Liver (tissue), 3 donors: ENCODE measurements at regions not wholly inside any gene's neighbourhood (a gene's known extent, or its start where the extent isn't known, plus 50 kb on each side); places are given as distances from the start of the nearest gene placed in this dataset.

Source experiments
- CTCF ChIP-seq: fragments of 150-350 bp; IDR thresholded peaks from 2 replicates; pipeline ENCODE4 v1.5.1; 2017; ENCODE audit warnings: improper control_type of control experiment, low read depth, low read length; ENCODE audit not compliant: missing input control
- EGR1 ChIP-seq, 2 donors: IDR thresholded peaks; 2 replicates each; pipeline ENCODE4 v1.6.1; 2016 to 2018; ENCODE audit warnings: antibody characterized with exemption in 2 of 2, low read depth in 2 of 2
- GABPA ChIP-seq, 2 donors: IDR thresholded peaks in 1 of 2; conservative IDR thresholded peaks in 1 of 2; 2 replicates each; pipeline ENCODE4 v1.6.1; 2016; ENCODE audit warnings: antibody characterized with exemption in 2 of 2, mild to moderate bottlenecking in 1 of 2, moderate library complexity in 1 of 2
- REST ChIP-seq: IDR thresholded peaks from 2 replicates; pipeline ENCODE4 v1.6.1; 2016; ENCODE audit warnings: antibody characterized with exemption, mild to moderate bottlenecking
- SP1 ChIP-seq: IDR thresholded peaks from 2 replicates; pipeline ENCODE4 v1.6.1; 2018; ENCODE audit warnings: antibody characterized with exemption, mild to moderate bottlenecking
- TAF1 ChIP-seq: conservative IDR thresholded peaks from 2 replicates; pipeline ENCODE4 v1.6.1; 2016; ENCODE audit warnings: antibody characterized with exemption, mild to moderate bottlenecking
- YY1 ChIP-seq: IDR thresholded peaks from 2 replicates; pipeline ENCODE4 v1.6.1; 2016; ENCODE audit warnings: antibody characterized with exemption, mild to moderate bottlenecking
- donor health status: healthy.
- donor health status: healthy.

- no peak for TF ChIP-seq CTCF
- no peak for TF ChIP-seq YY1
- no peak for TF ChIP-seq SP1
- TF ChIP-seq REST: no peak
- no peak for TF ChIP-seq EGR1 (IDR thresholded peaks at IDR 0.05; ENCODE audit: low read depth in 2 of 2)
- no peak for TF ChIP-seq TAF1
- TF ChIP-seq GABPA (IDR thresholded peaks at IDR 0.05 in 1 of 2, conservative IDR thresholded peaks at IDR 0.05 in 1 of 2): no peak
Measured at GRCh38 chr2:67103157-67103556, 294.0 kb upstream of the ETAA1 start.
